Esophagus squamous epithelium (tissue), 4 donors: ENCODE measurements at regions not wholly inside any gene's neighbourhood (a gene's known extent, or its start where the extent isn't known, plus 50 kb on each side); places are given as distances from the start of the nearest gene placed in this dataset.

ENCODE experiments used
- CTCF ChIP-seq, 6 experiments: fragments of 450-650 bp in 4 of 6; fragments of 200-600 bp in 2 of 6; sonication (generic) in 2 of 6; IDR thresholded peaks; one replicate each; pipeline ENCODE4 v1.5.1; 2016 to 2019; ENCODE audit warnings: antibody characterized with exemption in 6 of 6, mild to moderate bottlenecking in 4 of 6, moderate library complexity in 4 of 6
- POLR2A ChIP-seq, 4 donors: fragments of 450-650 bp; IDR thresholded peaks; one replicate each; pipeline ENCODE4 v1.6.1; 2017; ENCODE audit warnings: antibody characterized with exemption in 4 of 4, mild to moderate bottlenecking in 4 of 4, moderate library complexity in 3 of 4

GRCh38 chr1:195495720-195496635 is 1112.3 kb downstream of the KCNT2 start:
- TF ChIP-seq CTCF (IDR thresholded peaks at IDR 0.05) (no peak), POLR2A (IDR thresholded peaks at IDR 0.05) (no peak)
